Right lobe of liver (tissue), 4 donors: ENCODE measurements at regions not wholly inside any gene's neighbourhood (a gene's known extent, or its start where the extent isn't known, plus 50 kb on each side); places are given as distances from the start of the nearest gene placed in this dataset.

ENCODE experiments used
- POLR2A ChIP-seq: fragments of 450-650 bp; IDR thresholded peaks from one replicate; pipeline ENCODE4 v1.6.1; 2017; ENCODE audit warnings: antibody characterized with exemption, mild to moderate bottlenecking
- TF ChIP-seq, protein P1 (sequence below), 4 donors: fragments of 200-600 bp in 3 of 4; fragments of 450-650 bp in 1 of 4; IDR thresholded peaks; one replicate each; pipeline versions ENCODE4 v1.5.1 to v1.8.0; 2016 to 2022; ENCODE audit warnings: antibody characterized with exemption in 4 of 4, mild to moderate bottlenecking in 2 of 4
- donor health status: DM: no; HTN: no; CAD: no.
- donor health status: DM: no; HTN: no; CAD: no.
- donor health status: DM: no; HTN: yes; CAD: no.

DNA sequence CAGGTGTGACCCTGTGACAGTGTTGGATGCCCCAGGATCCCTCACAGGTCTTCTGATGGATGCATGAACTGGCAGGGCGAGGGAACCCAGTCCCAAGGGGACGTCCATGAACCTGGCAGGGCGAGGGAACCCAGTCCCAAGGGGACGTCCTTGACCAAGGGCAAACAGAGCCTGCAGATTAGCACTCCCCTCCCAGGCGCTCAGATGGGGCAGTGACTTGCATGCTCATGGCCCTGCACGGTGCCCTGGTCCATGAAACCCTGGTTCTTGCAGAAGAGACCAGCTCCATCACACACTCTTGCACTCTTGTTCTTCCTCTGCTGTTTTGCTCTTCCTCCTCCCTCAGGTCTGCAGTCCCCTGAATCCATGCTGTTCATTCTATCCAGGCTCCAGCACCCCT is 192.7 kb downstream of the GALR1 start:
- TF ChIP-seq, protein P1, sequence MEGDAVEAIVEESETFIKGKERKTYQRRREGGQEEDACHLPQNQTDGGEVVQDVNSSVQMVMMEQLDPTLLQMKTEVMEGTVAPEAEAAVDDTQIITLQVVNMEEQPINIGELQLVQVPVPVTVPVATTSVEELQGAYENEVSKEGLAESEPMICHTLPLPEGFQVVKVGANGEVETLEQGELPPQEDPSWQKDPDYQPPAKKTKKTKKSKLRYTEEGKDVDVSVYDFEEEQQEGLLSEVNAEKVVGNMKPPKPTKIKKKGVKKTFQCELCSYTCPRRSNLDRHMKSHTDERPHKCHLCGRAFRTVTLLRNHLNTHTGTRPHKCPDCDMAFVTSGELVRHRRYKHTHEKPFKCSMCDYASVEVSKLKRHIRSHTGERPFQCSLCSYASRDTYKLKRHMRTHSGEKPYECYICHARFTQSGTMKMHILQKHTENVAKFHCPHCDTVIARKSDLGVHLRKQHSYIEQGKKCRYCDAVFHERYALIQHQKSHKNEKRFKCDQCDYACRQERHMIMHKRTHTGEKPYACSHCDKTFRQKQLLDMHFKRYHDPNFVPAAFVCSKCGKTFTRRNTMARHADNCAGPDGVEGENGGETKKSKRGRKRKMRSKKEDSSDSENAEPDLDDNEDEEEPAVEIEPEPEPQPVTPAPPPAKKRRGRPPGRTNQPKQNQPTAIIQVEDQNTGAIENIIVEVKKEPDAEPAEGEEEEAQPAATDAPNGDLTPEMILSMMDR (IDR thresholded peaks at IDR 0.05): no peak
- TF ChIP-seq POLR2A: no peak
